GM21526 (cell line): ENCODE measurements at regions not wholly inside any gene's neighbourhood (a gene's known extent, or its start where the extent isn't known, plus 50 kb on each side); places are given as distances from the start of the nearest gene placed in this dataset.
"Not testable (repeated sequence)": the region's sequence is repeated elsewhere in the genome, so short reads cannot be mapped to it uniquely, and the experiment has no call there.

Source experiments
- ATAC-seq: cut with Tn5 transposase; IDR thresholded peaks from one replicate; pipeline ENCODE4 v1.9.1; 2021; ENCODE audit warnings: moderate library complexity; ENCODE audit not compliant: unreplicated experiment, low FRiP score

- ATAC-seq, result no peak
Observed at GRCh38 chr9:28927691-28928090, 1354.4 kb upstream of the C9orf72 start.

- ATAC-seq, result no peak
Observed at GRCh38 chr9:28929433-28929832, 1356.2 kb upstream of the C9orf72 start.

DNA sequence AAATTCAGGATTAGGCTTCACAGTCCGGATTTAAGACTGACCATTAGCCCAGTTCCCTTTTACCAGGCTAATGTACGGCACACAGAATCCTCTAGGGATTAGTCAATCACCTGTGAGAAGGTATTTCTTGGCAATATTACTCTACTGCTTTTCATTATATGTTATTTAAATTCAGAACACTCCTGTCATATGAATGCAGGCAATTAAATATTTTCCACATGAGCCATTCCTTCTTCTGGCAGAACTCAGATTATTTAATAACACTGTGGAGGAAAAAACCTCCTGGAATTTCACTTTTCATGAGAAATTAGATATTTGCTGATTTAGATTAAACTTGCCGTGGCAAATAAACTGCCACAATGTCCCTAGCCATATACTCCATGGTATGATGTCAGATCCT, 1357.5 kb upstream of the C9orf72 start:
- no peak for ATAC-seq

DNA sequence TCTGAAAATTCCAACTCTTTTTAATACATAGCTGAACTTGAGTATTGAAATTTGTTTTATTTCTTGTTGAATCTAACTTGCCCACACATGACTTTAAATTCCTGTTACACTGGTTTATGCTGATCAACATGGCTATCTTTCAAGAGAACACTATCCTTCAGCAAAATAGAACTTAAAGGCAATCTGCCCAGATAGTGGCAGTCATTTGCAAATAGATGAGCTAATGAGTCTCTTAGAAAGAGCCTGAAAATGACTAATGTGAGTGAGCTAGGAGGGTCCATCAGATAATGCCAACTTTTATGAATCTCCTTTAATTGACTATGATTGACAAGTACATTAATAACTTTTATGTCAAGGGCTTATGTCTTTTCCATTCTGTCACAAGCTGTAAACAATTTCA, 1360.8 kb upstream of the C9orf72 start:
- ATAC-seq, result no peak

GRCh38 chr9:28938981-28939380, 1365.7 kb upstream of the C9orf72 start:
- no peak for ATAC-seq

DNA sequence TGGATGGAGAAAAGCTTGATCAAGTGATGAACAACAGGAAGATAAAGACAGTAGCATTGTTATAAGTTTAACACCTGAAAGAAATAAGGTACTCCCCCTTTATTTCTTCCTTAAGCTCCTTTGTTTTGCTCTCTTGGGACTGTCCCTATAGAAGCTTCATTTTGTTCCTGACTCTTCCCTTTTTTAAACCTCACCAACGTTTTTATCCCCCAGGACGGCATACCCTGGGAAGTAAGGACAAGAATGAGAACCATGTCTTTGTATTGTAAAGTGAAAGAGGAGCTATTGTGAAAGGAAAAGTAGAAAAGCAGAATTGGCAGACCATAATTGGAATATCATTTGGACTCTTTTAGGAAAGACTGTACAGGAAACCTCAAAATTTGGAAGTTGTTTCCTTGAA, 1368.6 kb upstream of the C9orf72 start:
- no peak for ATAC-seq

- ATAC-seq, result no peak
Observed at GRCh38 chr9:28942941-28943340, 1369.7 kb upstream of the C9orf72 start.

- no peak for ATAC-seq
Observed at GRCh38 chr9:28946648-28947047, 1373.4 kb upstream of the C9orf72 start.

DNA sequence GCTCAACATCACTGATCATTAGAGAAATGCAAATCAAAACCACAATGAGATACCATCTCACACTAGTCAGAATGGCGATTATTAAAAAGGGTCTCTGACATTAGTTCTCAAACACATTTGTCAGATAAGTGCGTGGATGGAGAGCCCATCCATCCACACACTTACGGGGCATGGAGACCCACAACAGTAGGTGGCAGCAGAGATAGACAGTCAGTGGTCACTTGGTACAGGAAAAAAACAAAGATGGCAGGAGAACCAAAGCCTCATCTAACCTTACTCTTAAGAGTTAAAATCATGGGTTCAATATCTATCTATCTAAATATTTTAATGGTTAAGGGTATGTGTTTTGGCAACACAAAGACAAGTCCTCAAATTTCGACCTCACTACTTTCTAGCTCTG, 1378.7 kb upstream of the C9orf72 start:
- ATAC-seq, result no peak

DNA sequence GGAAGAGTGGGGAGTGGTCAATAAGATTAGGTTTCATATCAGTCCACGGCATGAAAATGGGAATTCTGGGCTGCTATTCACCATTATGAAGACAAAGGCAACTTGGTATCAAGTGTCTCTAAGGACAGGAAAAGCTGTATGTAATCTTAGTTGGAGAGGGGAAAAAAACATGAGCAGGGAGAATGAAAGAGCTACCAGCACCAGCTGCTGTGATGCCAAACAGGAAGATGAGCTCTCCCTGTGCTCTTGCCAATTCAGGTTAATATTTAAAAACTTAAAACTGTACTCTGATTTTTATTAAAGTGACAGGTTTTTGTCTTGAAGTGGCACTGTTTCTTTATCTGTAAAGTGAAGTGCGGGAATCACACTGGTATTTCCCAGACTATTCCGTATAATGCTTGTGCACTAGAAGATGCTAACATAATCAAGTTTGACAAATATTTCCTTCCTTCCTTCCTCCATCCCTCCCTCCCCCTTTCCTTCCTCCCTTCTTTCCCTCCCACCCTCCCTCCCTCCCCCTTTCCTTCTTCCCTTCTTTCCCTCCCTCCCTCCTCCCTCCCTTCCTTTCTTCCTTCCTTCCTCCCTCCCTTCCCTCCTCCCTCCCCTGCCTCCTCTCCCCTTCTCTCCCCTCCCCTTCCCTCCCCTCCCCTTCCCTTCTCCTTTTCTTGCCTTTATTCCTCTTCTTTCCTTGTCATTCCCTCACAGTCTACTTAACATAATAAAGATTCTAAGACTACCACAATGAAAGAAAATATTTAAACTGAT, 1383.0 kb upstream of the C9orf72 start:
- no peak for ATAC-seq

GRCh38 chr9:28960602-28961001, 1387.3 kb upstream of the C9orf72 start:
- ATAC-seq, result no peak

- no peak for ATAC-seq
Observed at GRCh38 chr9:28961623-28962022, 1388.3 kb upstream of the C9orf72 start.

DNA sequence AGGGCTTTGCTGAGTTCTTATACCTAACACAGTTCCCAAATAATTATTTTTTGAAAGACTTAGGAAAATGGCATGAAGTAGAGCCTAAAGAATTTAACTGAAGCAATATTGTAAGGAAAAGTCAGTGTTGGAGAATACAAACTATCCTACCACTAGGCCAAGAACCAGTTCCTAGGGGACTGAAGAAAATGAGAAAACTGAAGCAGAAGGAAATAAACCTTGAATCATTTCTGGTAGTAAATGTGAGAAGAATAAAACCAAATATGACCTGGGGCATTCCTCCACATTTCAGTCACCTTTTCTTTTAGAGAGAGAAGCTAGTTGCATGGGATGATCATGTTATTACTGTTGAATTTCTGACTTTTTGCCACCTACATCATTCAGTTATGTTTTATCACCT, 1393.9 kb upstream of the C9orf72 start:
- ATAC-seq, result no peak

DNA sequence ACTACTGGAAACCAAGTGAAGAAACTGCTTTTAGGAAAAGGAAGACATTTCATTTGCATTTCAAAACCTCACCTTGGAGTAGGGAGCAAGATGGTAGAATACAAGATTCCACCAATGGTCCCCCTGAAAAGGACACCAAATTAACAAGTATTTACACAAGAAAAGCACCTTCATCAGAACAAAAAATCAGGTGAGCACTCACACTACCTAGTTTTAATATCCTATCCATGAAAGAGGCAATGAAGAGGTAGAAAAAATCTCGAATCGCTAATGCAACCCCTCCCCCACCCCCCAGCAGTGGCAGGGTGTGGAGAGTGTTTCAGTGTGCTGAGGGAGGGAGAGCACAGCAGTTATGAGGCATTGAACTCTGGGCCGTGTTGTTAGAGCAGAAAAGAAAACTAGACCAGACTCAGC, 1397.0 kb upstream of the C9orf72 start:
- no peak for ATAC-seq

DNA sequence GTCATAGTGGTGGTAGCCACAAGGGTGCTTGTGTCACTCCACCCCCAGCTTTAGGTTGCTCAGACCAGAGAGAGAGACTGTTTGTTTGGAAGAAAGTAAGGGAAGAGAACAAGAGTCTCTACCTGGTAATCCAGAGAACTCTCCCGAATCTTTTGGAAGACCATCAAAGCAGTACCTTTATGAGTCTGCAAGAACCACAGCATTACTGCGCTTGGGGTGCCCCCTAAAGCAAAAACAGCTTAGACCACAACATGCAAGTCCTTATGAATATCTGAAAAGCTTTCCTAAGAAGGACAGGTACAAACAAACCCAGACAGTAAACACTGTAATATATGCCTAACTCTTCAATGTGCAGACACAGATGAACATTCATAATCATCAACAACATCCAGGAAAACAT, 1398.6 kb upstream of the C9orf72 start:
- ATAC-seq, result no peak

- no peak for ATAC-seq
Observed at GRCh38 chr9:28976250-28976649, 1403.0 kb upstream of the C9orf72 start.

DNA sequence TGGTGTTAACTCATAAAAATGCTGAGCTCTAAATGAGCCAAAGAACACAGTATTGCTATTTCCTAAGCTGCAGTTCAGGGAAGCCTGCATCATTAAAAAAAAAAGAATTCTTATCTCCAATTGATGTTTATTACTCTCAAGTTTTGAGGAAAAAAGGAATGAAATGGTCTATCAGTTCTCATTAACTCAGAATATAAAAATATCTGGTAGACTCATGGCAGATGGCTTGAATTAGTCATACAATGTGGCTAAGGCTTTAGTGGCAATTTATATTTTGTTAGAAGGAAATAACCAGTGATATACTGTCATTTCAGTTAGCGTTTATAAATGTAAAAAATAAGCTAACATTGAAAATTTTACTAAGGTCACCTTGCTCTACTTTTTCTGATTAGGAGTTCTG, 1403.4 kb upstream of the C9orf72 start:
- ATAC-seq, result no peak

DNA sequence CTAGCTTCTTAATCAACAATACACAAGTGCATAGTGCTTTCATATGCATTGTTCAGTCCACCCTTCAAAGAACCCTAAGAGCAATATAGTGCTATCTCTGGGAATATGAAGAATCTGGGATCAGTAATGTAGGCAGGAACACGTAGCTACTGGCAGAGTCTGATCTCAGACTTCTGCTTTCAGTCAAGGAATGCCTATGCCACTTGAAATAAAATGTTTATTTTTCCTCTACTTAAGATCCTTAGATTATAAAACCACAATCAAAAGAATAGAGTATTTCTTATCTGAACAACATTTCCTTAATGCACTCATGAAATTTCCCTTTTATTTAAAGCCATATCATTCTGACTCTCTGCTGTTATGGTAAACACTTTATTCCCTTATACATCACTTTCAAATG, 1407.8 kb upstream of the C9orf72 start:
- no peak for ATAC-seq

GRCh38 chr9:28981711-28982110, 1408.4 kb upstream of the C9orf72 start:
- no peak for ATAC-seq

GRCh38 chr9:28984016-28984415, 1410.7 kb upstream of the C9orf72 start:
- no peak for ATAC-seq

DNA sequence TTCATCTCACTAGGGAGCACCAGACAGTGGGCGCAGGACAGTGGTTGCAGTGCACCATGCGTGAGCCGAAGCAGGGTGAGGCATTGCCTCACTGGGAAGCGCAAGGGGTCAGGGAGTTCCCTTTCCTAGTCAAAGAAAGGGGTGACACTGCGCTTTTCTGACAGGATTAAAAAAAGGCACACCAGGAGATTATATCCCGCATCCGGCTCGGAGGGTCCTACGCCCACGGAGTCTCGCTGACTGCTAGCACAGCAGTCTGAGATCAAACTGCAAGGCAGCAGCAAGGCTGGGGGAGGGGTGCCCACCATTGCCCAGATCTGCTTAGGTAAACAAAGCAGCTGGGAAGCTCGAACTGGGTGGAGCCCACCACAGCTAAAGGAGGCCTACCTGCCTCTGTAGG, 1416.7 kb upstream of the C9orf72 start:
- not testable (repeated sequence) for ATAC-seq

DNA sequence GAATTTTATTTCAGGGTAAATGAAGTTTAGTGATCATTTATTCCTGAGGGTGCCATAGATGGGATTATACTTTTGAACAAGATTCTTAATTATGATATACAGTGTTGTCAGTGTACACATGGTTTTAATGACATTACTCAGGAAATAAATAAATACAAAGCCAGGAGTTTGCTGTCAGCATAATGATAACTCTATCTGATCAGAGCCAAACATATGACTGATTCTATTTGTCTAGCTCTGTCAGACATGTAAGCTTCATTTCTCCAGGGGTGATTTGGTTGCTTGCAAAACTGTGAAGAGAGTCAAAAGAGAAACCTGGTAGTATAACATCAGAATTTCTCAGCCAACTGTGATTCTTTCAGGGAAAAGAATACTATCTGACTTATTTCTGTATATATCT, 1425.8 kb upstream of the C9orf72 start:
- ATAC-seq, result no peak

- no peak for ATAC-seq
Observed at GRCh38 chr9:28999806-29000205, 1426.5 kb upstream of the C9orf72 start.
